Ascending aorta (tissue), 2 donors: ENCODE measurements at regions not wholly inside any gene's neighbourhood (a gene's known extent, or its start where the extent isn't known, plus 50 kb on each side); places are given as distances from the start of the nearest gene placed in this dataset.

Experiments
- DNase-seq, 2 donors: peaks; one replicate each; pipeline ENCODE4 v3.0.0-alpha.2; 2019; ENCODE audit warnings: low spot score in 2 of 2
- H3K27ac ChIP-seq, 2 donors: fragments of 200-600 bp; sonication (generic); one replicate each; pipeline ENCODE4 v1.5.1; 2016 to 2017; ENCODE audit warnings: mild to moderate bottlenecking in 1 of 2
- H3K27me3 ChIP-seq: fragments of 200-600 bp; sonication (generic); one replicate; pipeline ENCODE4 v1.5.1; 2017
- H3K36me3 ChIP-seq, 2 donors: fragments of 200-600 bp; sonication (generic); one replicate each; pipeline ENCODE4 v1.5.1; 2016
- H3K4me1 ChIP-seq, 2 donors: fragments of 200-600 bp; sonication (generic); one replicate each; pipeline ENCODE4 v1.5.1; 2016 to 2017; ENCODE audit warnings: mild to moderate bottlenecking in 1 of 2
- H3K4me3 ChIP-seq, 2 donors: fragments of 200-600 bp; sonication (generic); one replicate each; pipeline ENCODE4 v1.5.1; 2016 to 2017; ENCODE audit warnings: mild to moderate bottlenecking in 1 of 2
- H3K9me3 ChIP-seq, 2 donors: fragments of 200-600 bp; sonication (generic); one replicate each; pipeline ENCODE4 v1.5.1; 2016
- CTCF ChIP-seq, 3 experiments: fragments of 200-600 bp in 2 of 3; fragments of 450-650 bp in 1 of 3; sonication (generic) in 2 of 3; IDR thresholded peaks; one replicate each; pipeline ENCODE4 v1.5.1; 2016 to 2019; ENCODE audit warnings: antibody characterized with exemption in 3 of 3, mild to moderate bottlenecking in 1 of 3, moderate library complexity in 1 of 3
- intact Hi-C: fragments of 100-400 bp; cut with DNase I; formaldehyde crosslinking; loops from one replicate; pipeline ENCODE4 v1.15.1; 2023

- Histone ChIP-seq H3K4me3 (no peak overlapping the region), H3K36me3 (no peaks in the 10 kb centered on the region), H3K9me3 (no peaks in the 10 kb centered on the region), H3K27ac (no peak overlapping the region), H3K27me3 (no peaks in the 10 kb centered on the region), H3K4me1 (no peaks in the 10 kb centered on the region)
- intact Hi-C loops, result no loop called here
- no peak for TF ChIP-seq CTCF (IDR thresholded peaks at IDR 0.05)
- DNase-seq, result no peak
These were observed 206.2 kb upstream of the LRRC4C start for GRCh38 chr11:41665441-41666360.

DNA sequence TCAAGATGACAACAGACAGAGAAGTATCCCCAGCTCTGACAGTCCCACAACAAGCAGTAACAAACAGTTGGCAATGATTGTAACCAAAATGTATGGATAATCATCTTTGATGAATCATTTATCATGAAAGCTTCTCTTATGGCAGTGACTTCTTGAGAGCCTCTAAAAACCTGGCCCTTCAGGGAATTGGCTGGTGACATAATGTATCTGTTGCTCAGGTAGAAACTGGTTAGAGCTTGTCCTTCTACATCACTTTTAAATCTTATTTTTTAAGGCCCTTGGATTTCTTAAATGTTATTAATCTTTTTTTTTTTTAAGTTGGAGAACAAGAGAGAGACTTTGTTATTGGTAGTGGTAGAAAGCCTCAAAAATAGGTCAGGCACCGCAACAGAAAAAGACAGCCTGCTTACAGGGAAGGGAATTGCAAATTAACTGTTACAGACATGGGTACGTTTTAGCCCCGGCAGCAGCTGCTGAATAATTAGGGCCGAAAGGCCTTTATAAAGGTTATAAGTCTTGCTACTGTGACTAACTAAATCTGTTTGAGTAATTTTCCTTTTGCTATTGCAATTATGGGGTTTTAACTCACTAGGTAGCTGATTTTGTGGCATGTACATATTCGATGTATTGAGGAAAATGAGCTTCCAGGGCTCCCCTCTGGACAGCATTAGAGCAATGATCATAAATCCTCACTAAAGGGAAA is 207.7 kb upstream of the LRRC4C start:
- H3K27me3 ChIP-seq, result no peaks in the 10 kb centered on the region
- H3K4me1 ChIP-seq, result no peaks in the 10 kb centered on the region
- H3K36me3 ChIP-seq, result no peaks in the 10 kb centered on the region
- no peak overlapping the region for H3K4me3 ChIP-seq
- intact Hi-C loops, result no loop called here
- H3K9me3 ChIP-seq, result no peaks in the 10 kb centered on the region
- H3K27ac ChIP-seq, result no peak overlapping the region
- TF ChIP-seq CTCF (IDR thresholded peaks at IDR 0.05), result no peak
- no peak for DNase-seq

- Histone ChIP-seq H3K9me3 (no peaks in the 10 kb centered on the region), H3K36me3 (no peaks in the 10 kb centered on the region), H3K4me3 (no peak overlapping the region), H3K27ac (no peak overlapping the region), H3K27me3 (no peaks in the 10 kb centered on the region), H3K4me1 (no peaks in the 10 kb centered on the region)
- TF ChIP-seq CTCF (IDR thresholded peaks at IDR 0.05), result no peak
- no peak for DNase-seq
- intact Hi-C loops, result no loop called here
These were observed 215.8 kb upstream of the LRRC4C start for GRCh38 chr11:41675205-41675604.

DNA sequence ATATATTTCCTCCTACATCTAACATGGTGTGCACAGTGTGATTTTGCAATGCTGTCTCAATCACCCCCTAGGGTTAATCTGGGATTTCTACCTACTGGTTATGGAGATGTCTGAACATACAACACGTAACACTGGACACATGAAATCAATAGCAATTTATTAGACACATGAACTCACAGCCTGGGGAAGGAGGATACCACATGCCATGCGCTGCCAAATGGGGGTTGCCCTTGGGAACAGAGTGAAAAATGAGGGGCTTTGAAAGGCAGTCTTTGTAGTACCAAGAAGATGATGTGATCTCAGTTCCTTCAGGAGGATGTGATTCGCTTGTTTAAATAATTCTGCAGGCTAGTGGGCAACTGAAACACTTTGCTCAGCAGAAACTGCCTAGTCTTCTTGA is 253.6 kb upstream of the LRRC4C start:
- no peaks in the 10 kb centered on the region for H3K27me3 ChIP-seq
- no peaks in the 10 kb centered on the region for H3K4me1 ChIP-seq
- intact Hi-C loops, result no loop called here
- H3K9me3 ChIP-seq, result no peaks in the 10 kb centered on the region
- TF ChIP-seq CTCF (IDR thresholded peaks at IDR 0.05), result no peak
- no peak overlapping the region for H3K4me3 ChIP-seq
- DNase-seq, result no peak
- no peaks in the 10 kb centered on the region for H3K36me3 ChIP-seq
- H3K27ac ChIP-seq, result no peak overlapping the region

- no peaks in the 10 kb centered on the region for H3K4me1 ChIP-seq
- H3K27ac ChIP-seq, result no peak overlapping the region
- no peak for TF ChIP-seq CTCF (IDR thresholded peaks at IDR 0.05)
- H3K9me3 ChIP-seq, result no peaks in the 10 kb centered on the region
- H3K27me3 ChIP-seq, result no peaks in the 10 kb centered on the region
- H3K36me3 ChIP-seq, result no peaks in the 10 kb centered on the region
- DNase-seq, result no peak
- intact Hi-C loops, result no loop called here
- no peak overlapping the region for H3K4me3 ChIP-seq
These were observed 254.6 kb upstream of the LRRC4C start for GRCh38 chr11:41714101-41714500.
